GM21528 (cell line): ENCODE measurements at regions not wholly inside any gene's neighbourhood (a gene's known extent, or its start where the extent isn't known, plus 50 kb on each side); places are given as distances from the start of the nearest gene placed in this dataset.

Experiments
- ATAC-seq: cut with Tn5 transposase; IDR thresholded peaks from one replicate; pipeline ENCODE4 v1.9.1; 2021; ENCODE audit warnings: mild to moderate bottlenecking, moderate library complexity; ENCODE audit not compliant: unreplicated experiment, low FRiP score

DNA sequence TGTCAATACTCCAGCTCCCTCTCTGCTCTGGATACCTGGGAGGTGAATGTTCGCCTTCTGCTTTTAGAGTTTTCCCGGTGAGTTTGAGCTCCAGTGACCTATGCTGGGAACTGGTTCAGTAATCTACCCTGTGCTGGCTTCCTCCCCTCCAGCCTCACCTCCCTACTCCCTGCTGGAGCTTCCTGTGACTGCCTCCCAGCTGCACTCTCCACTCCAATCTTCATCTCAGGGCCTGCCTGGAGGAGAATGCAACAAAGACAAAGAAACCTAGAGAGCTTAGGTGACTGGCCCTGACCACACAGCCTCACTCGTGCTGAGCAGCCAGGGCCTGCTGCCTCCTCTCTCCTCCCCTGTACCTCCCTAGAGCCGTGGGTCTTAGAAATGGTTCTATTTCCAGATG is 101.6 kb upstream of the FOXF1 start:
- ATAC-seq: no peak

DNA sequence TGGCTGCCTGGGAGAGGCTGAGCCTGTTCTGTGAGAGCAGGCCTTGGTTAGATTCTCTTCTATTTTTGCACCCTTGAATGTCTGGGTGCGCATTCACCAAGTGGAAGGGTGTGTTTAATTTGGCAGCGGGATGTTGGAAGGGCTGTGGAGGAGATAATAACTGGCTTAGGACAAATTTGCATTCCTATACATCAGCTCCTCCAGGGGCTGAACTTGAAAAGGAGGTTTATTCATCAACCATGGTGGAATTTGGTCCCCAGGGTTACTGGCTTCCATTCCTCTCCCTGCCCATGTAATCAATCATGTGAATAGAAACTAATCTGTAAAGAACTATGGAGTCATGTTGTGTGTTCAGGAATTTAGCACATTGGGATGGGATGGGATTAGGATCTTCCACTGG is 100.2 kb upstream of the FOXF1 start:
- ATAC-seq: no peak

DNA sequence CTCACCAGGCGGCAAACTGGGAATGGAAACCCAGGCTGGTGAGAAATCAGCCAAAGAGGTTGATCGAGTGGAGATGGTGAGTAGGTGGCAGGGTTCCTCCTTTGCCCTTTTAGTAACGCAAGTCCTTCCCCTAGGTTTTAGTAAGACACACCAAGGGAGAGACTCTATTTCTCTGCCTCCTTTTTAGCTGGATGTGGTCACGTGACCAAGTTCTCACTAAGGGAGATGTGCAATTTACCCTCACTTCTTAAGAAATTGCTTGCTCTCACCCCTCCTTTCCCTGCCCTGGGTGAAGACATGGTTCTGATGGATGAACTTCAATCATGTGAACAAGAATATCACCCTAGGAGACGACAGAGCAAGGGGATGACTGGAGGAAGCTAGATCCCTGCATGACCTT is 99.8 kb upstream of the FOXF1 start:
- no peak for ATAC-seq

- no peak for ATAC-seq
Observed at GRCh38 chr16:86411897-86412296, 98.4 kb upstream of the FOXF1 start.

- ATAC-seq: no peak
Observed at GRCh38 chr16:86414991-86415740, 95.2 kb upstream of the FOXF1 start.

DNA sequence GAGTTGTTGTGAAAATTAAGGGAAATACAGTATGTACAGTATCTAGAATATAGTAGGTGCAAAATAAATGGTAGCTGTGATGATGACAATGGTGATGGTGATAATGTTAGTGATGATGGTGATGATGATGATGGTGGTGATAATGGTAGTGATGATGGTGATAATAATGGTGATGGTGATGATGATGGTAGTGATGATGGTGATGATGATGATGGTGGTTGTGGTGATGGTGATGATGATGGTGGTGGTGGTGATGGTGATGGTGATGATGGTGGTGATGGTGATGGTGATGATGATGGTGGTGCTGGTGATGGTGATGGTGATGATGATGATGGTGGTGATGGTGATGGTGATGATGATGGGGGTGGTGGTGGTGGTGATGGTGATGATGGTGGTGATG is 91.3 kb upstream of the FOXF1 start:
- ATAC-seq: no peak

- ATAC-seq: no peak
Observed at GRCh38 chr16:86419518-86419917, 90.8 kb upstream of the FOXF1 start.

- no peak for ATAC-seq
Observed at GRCh38 chr16:86421995-86422394, 88.3 kb upstream of the FOXF1 start.

DNA sequence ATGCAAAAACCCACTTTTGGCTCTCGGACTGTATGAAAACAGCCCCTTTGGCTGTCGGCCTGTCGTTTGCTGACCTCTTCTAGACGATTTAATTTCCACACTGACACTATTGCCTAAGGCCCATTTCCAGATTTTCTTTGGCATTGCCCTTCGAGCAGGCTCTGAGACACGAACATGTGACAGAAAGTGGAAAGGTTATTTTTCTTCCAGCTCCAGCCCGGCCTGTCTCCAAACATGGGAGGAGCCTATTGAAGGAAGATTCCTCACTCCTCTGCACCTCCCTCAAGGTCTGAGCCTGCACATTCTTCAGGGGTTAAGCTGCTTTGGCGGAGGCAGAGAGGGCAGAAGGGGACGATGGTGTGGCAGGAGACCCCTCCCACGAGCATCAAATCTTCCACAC is 85.9 kb upstream of the FOXF1 start:
- no peak for ATAC-seq

GRCh38 chr16:86424985-86425384 is 85.3 kb upstream of the FOXF1 start:
- no peak for ATAC-seq

DNA sequence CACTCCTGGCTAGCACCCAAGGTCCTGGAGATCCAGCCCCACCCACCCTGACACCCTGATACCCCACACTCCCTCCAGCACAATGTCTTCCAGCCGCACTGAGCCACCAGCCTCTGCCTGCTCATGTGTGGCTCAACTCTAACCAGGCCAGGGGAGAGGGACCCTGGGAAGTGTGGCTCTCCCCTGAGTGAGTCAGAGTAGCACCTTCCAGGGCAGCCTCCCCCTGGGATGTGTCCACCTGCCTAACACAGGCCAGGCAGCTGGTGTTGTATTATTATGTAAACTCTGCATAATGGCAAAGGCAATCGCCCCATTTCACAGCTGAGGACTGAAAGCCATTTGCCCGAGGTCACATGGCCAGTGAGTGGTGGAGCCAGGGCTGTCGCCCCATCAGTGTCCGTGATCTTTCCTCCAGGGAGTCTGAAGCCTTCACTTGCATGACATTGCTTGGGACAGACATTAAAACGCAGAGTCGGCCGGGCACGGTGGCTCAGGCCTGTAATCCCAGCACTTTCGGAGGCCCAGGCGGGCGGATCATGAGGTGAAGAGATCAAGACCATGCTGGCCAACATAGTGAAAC is 84.2 kb upstream of the FOXF1 start:
- no peak for ATAC-seq

- ATAC-seq: no peak
Observed at GRCh38 chr16:86427433-86427851, 82.9 kb upstream of the FOXF1 start.

GRCh38 chr16:86428729-86429517 is 81.4 kb upstream of the FOXF1 start:
- no peak for ATAC-seq

DNA sequence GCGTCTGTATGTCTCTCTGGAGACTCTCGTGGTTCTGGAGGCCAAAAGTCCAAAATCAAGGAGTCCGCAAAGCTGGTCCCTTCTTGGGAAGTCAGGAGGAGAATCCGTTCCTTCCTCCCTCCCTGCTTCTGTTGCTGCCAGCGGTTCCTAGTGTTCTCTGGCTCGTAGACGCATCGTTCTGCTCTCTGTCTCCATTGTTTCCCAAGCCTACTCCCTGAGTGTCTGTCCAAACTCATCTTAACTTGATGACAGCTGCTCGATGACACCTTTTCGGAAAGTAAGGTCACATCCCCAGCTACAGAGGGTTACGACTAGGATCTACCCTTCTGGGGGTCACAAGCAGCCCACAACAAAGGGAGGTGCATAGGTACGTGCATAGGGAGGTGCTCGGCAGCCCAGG is 80.7 kb upstream of the FOXF1 start:
- no peak for ATAC-seq

- no peak for ATAC-seq
Observed at GRCh38 chr16:86430814-86431213, 79.5 kb upstream of the FOXF1 start.

DNA sequence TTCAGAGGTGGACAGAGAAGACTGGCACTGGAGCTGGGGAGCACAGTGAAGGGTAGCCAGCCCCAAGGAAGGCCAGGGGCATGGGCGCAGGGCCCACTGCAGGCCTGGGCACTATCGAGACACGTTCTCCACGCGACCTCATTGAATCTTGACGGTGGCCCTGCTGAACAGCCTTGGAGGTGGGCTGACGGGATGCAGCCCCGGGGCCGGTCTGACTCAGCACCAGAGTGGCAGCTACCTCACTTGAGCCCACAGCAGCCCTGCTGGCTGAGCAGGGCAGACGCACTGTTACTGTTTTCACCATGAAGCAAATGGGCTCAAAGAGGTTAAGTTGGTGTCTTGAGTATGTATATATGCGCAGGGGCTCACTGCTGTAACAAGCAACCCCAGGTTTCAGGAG is 78.8 kb upstream of the FOXF1 start:
- ATAC-seq: no peak

DNA sequence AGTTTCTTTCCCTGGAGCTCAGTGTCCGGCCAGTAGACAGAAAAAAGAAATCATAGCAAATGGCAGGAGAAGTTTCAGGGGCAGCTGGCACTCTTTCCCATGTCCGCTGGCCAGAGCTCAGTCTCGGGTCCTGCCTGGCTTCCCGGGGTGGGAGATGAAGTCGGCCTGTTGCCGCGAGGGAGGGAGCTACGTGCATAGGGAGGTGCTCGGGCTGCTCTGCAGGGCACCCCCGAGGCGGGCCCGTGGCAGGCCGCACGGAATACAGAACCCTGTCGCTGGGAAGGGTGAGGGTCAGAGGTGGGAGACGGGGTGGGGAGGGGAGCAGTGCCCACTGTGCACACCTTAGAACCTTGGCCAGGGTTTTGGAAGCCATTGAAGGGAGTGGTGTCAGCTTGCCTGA is 78.3 kb upstream of the FOXF1 start:
- no peak for ATAC-seq

- no peak for ATAC-seq
Observed at GRCh38 chr16:86432691-86433090, 77.6 kb upstream of the FOXF1 start.

- no peak for ATAC-seq
Observed at GRCh38 chr16:86436466-86437185, 73.7 kb upstream of the FOXF1 start.

- no peak for ATAC-seq
Observed at GRCh38 chr16:86437348-86437747, 73.0 kb upstream of the FOXF1 start.

- ATAC-seq: no peak
Observed at GRCh38 chr16:86442703-86443102, 67.6 kb upstream of the FOXF1 start.
